IMR-90 (cell line): ENCODE measurements at regions not wholly inside any gene's neighbourhood (a gene's known extent, or its start where the extent isn't known, plus 50 kb on each side); places are given as distances from the start of the nearest gene placed in this dataset.

Experiments
- ATAC-seq: fragments of 200-7000 bp; cut with Tn5 transposase; 2 replicates; pipeline ENCODE4 v1.9.1; 2020; ENCODE audit warnings: low read depth, mild to moderate bottlenecking, moderate library complexity
- BruUV-seq: library from RNA; stranded (reverse); fragments of 400-500 nt; replicated peaks from 2 replicates; lab custom pipeline; 2021; lab: Mats Ljungman, UMichigan
- CTCF ChIA-PET: fragments of 300-600 bp; formaldehyde crosslinking; extraction: SDS; loops from one replicate; lab custom pipeline; 2021; ENCODE audit warnings: antibody characterized with exemption; lab: Yijun Ruan, JAX
- POLR2A ChIA-PET: fragments of 300-600 bp; sonication (Branson Sonifier 250); formaldehyde crosslinking; loops from one replicate; lab custom pipeline; 2022; ENCODE audit warnings: antibody characterized with exemption; ENCODE audit not compliant: unreplicated experiment; lab: Charles Lee
- DNase-seq: peaks from one replicate; pipeline ENCODE4 v3.0.0; 2013
- H2AFZ ChIP-seq: replicated peaks from 2 replicates; pipeline ENCODE3; 2013; ENCODE audit warnings: low read length, mild to moderate bottlenecking; ENCODE audit not compliant: poor library complexity
- H2AK5ac ChIP-seq: 2 replicates; pipeline ENCODE4 v1.6.1; 2013; ENCODE audit warnings: low read depth, low read length, inconsistent platforms
- H2AK9ac ChIP-seq: replicated peaks from 2 replicates; pipeline ENCODE3; 2013; ENCODE audit warnings: mild to moderate bottlenecking, low read depth, low read length, moderate library complexity; ENCODE audit not compliant: poor library complexity
- H2BK120ac ChIP-seq: 2 replicates; pipeline ENCODE4 v1.6.1; 2013; ENCODE audit warnings: low read depth, low read length, inconsistent platforms
- H2BK15ac ChIP-seq: 3 replicates; pipeline ENCODE4 v1.6.1; 2013; ENCODE audit warnings: low read depth, low read length, inconsistent platforms
- H2BK20ac ChIP-seq: 2 replicates; pipeline ENCODE4 v1.6.1; 2013; ENCODE audit warnings: low read depth, mild to moderate bottlenecking, inconsistent platforms, low read length, moderate library complexity
- H2BK5ac ChIP-seq: 2 replicates; pipeline ENCODE4 v1.6.1; 2013; ENCODE audit warnings: mild to moderate bottlenecking, low read depth, low read length, inconsistent platforms; ENCODE audit not compliant: poor library complexity, severe bottlenecking
- H3K14ac ChIP-seq: replicated peaks from 2 replicates; pipeline ENCODE4 v1.6.1; 2013; ENCODE audit warnings: low read depth, low read length, inconsistent platforms
- H3K18ac ChIP-seq: 2 replicates; pipeline ENCODE4 v1.6.1; 2013; ENCODE audit warnings: low read depth, low read length, control low read depth
- H3K23ac ChIP-seq: 2 replicates; pipeline ENCODE4 v1.6.1; 2013; ENCODE audit warnings: low read depth, low read length, inconsistent platforms
- H3K27ac ChIP-seq: 2 replicates; pipeline ENCODE4 v1.5.1; 2013; ENCODE audit warnings: mild to moderate bottlenecking, control low read depth, low read length; ENCODE audit not compliant: insufficient read depth
- H3K27me3 ChIP-seq: 2 replicates; pipeline ENCODE4 v1.6.1; 2013; ENCODE audit warnings: low read length; ENCODE audit not compliant: control insufficient read depth, insufficient read depth
- H3K36me3 ChIP-seq: 2 replicates; pipeline ENCODE4 v1.6.1; 2013; ENCODE audit warnings: low read length, mixed read lengths; ENCODE audit not compliant: control insufficient read depth, insufficient read depth
- H3K4ac ChIP-seq: 2 replicates; pipeline ENCODE4 v1.6.1; 2013; ENCODE audit warnings: low read depth, low read length, inconsistent platforms
- H3K4me1 ChIP-seq: 2 replicates; pipeline ENCODE4 v1.6.1; 2013; ENCODE audit warnings: low read length, mixed read lengths; ENCODE audit not compliant: control insufficient read depth, insufficient read depth
- H3K4me2 ChIP-seq: 2 replicates; pipeline ENCODE4 v1.6.1; 2013; ENCODE audit warnings: low read depth, mild to moderate bottlenecking, control low read depth, low read length, moderate library complexity
- H3K4me3 ChIP-seq: 2 replicates; pipeline ENCODE4 v1.5.1; 2013; ENCODE audit warnings: low read depth, mild to moderate bottlenecking, control low read depth, low read length, moderate library complexity; ENCODE audit not compliant: insufficient read depth
- H3K56ac ChIP-seq: 2 replicates; pipeline ENCODE4 v1.6.1; 2013; ENCODE audit warnings: low read length, inconsistent platforms; ENCODE audit not compliant: insufficient read depth; ENCODE audit errors: extremely low read depth
- H3K79me1 ChIP-seq, 2 experiments: 2 replicates each; pipeline ENCODE4 v1.6.1; 2013; ENCODE audit warnings: low read length in 2 of 2, inconsistent platforms in 1 of 2, low read depth in 1 of 2
- H3K9ac ChIP-seq: 2 replicates; pipeline ENCODE4 v1.6.1; 2013; ENCODE audit warnings: low read depth, low read length, control low read depth
- H3K9me1 ChIP-seq: 2 replicates; pipeline ENCODE4 v1.6.1; 2013; ENCODE audit warnings: low read length, inconsistent platforms; ENCODE audit not compliant: insufficient read depth
- H3K9me3 ChIP-seq: 2 replicates; pipeline ENCODE4 v1.6.1; 2013; ENCODE audit warnings: low read length; ENCODE audit not compliant: control insufficient read depth, insufficient read depth
- H4K20me1 ChIP-seq: 2 replicates; pipeline ENCODE4 v1.6.1; 2013; ENCODE audit warnings: low read length, inconsistent platforms; ENCODE audit not compliant: insufficient read depth
- H4K5ac ChIP-seq: 2 replicates; pipeline ENCODE4 v1.6.1; 2013; ENCODE audit warnings: mild to moderate bottlenecking, low read depth, low read length, control low read depth
- H4K8ac ChIP-seq, 2 experiments: 2 replicates each; pipeline ENCODE4 v1.6.1; 2013; ENCODE audit warnings: low read depth in 2 of 2, low read length in 2 of 2, control low read depth in 1 of 2, inconsistent platforms in 1 of 2
- H4K91ac ChIP-seq: 2 replicates; pipeline ENCODE4 v1.6.1; 2013; ENCODE audit warnings: low read depth, low read length, inconsistent platforms; ENCODE audit not compliant: insufficient read depth
- BHLHE40 ChIP-seq: fragments of 150-350 bp; IDR thresholded peaks from 2 replicates; pipeline ENCODE4 v1.6.1; 2016; ENCODE audit warnings: mild to moderate bottlenecking, low read depth, low read length
- CEBPB ChIP-seq: IDR thresholded peaks from 2 replicates; pipeline ENCODE4 v1.6.1; 2012; ENCODE audit warnings: low read depth, low read length, improper control_type of control experiment
- FOS ChIP-seq: fragments of 150-350 bp; IDR thresholded peaks from 2 replicates; pipeline ENCODE4 v1.6.1; 2016; ENCODE audit warnings: low read depth, low read length
- MAFK ChIP-seq: IDR thresholded peaks from 2 replicates; pipeline ENCODE4 v1.6.1; 2012; ENCODE audit warnings: low read depth, low read length, improper control_type of control experiment
- MAZ ChIP-seq: IDR thresholded peaks from 2 replicates; pipeline ENCODE4 v1.6.1; 2012; ENCODE audit warnings: low read depth, mild to moderate bottlenecking, low read length, improper control_type of control experiment, moderate library complexity, borderline replicate concordance
- MXI1 ChIP-seq: IDR thresholded peaks from 2 replicates; pipeline ENCODE4 v1.6.1; 2012; ENCODE audit warnings: low read depth, mild to moderate bottlenecking, low read length, moderate library complexity, borderline replicate concordance
- NFE2L2 ChIP-seq: fragments of 150-350 bp; IDR thresholded peaks from 2 replicates; pipeline ENCODE4 v1.6.1; 2016; ENCODE audit warnings: low read depth, mild to moderate bottlenecking, low read length
- POLR2A ChIP-seq: IDR thresholded peaks from 2 replicates; pipeline ENCODE4 v1.6.1; 2012; ENCODE audit warnings: mild to moderate bottlenecking, low read depth, low read length
- RAD21 ChIP-seq: IDR thresholded peaks from 2 replicates; pipeline ENCODE4 v1.6.1; 2012; ENCODE audit warnings: low read length, improper control_type of control experiment
- RCOR1 ChIP-seq: IDR thresholded peaks from 2 replicates; pipeline ENCODE4 v1.6.1; 2012; ENCODE audit warnings: mild to moderate bottlenecking, low read length, improper control_type of control experiment; ENCODE audit not compliant: insufficient replicate concordance
- RFX5 ChIP-seq: IDR thresholded peaks from 2 replicates; pipeline ENCODE4 v1.8.0; 2012; ENCODE audit warnings: low read depth, mild to moderate bottlenecking, low read length, moderate library complexity
- SMC3 ChIP-seq: fragments of 150-350 bp; IDR thresholded peaks from 2 replicates; pipeline ENCODE4 v1.6.1; 2016; ENCODE audit warnings: low read depth, mild to moderate bottlenecking, antibody characterized with exemption, low read length, moderate library complexity
- WGBS, 2 experiments: methylation state at CpG; one replicate each; pipeline versions ENCODE4 v1.1.5 to v1.1.7; 2013; ENCODE audit warnings: missing lambda C conversion rate in 2 of 2; ENCODE audit not compliant: insufficient read length in 1 of 2; ENCODE audit errors: extremely low coverage in 2 of 2; 5-methylcytosine and 5-hydroxymethylcytosine counted together
- dilution Hi-C: fragments of 300-500 bp; cut with HindIII; formaldehyde crosslinking; loops from one replicate; pipeline ENCODE4 v1.14.3; 2018; ENCODE audit warnings: low sequenced_read_pairs; ENCODE audit not compliant: unreplicated experiment
- in situ Hi-C: fragments of 300-500 bp; cut with MboI; formaldehyde crosslinking; loops from 3 replicates; pipeline ENCODE4 v1.14.3; 2019; ENCODE audit warnings: low sequenced_read_pairs, inconsistent platforms, mixed read lengths
- intact Hi-C: fragments of 100-400 bp; cut with micrococcal nuclease; formaldehyde crosslinking; loops from 2 replicates; pipeline ENCODE4 v1.10.0; 2022
- TF ChIP-seq, protein P1 (sequence below): fragments of 150-350 bp; IDR thresholded peaks from 2 replicates; pipeline ENCODE4 v1.6.1; 2017; ENCODE audit warnings: mild to moderate bottlenecking, antibody characterized with exemption, low read length, low read depth
- TF ChIP-seq, protein P2 (sequence below): conservative IDR thresholded peaks from 2 replicates; pipeline ENCODE4 v1.5.1; 2012; ENCODE audit warnings: mild to moderate bottlenecking, low read depth, low read length, improper control_type of control experiment
- TF ChIP-seq, protein P3 (sequence below): fragments of 150-350 bp; IDR thresholded peaks from 2 replicates; pipeline ENCODE4 v1.6.1; 2016; ENCODE audit warnings: low read depth, mild to moderate bottlenecking, low read length, moderate library complexity, borderline replicate concordance

DNA sequence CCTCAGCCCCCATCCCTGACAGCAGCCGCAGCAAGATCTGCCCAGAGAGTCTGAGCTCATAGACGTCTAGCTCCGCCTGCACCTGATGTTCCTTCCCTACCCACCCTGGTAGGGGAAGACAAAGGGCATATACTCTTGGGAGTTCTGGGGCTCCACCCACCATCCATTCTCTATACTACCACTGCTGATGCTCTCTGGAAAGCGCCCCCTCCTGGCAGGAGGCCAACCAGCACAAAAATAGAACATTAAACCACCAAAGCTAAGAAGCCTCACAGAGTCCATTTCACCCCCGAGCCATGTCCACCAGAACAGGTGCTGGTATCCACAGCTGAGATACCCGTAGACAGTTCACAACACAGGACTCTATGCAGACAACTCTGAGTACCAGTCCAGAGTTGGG, 662.6 kb upstream of the FAM98A start:
- ATAC-seq (no peak), DNase-seq (no peak)
- ChIA-PET CTCF (no interaction called here), POLR2A (no interaction called here)
- H2BK15ac ChIP-seq = no peak overlapping the region
- no peak overlapping the region for H2AK5ac ChIP-seq
- in situ Hi-C loops = no loop called here
- H3K9ac ChIP-seq = no peak overlapping the region
- no peak overlapping the region for H3K4me3 ChIP-seq
- WGBS, 2 experiments = no CpG with 5 or more reads among the region's 6 CpGs
- H3K79me1 ChIP-seq = no peaks in the 10 kb centered on the region
- no peak overlapping the region for H3K27ac ChIP-seq
- H3K4me1 ChIP-seq = no peaks in the 10 kb centered on the region
- H3K56ac ChIP-seq = no peak overlapping the region
- H4K5ac ChIP-seq = no peak overlapping the region
- H3K14ac ChIP-seq = no peak overlapping the region
- no peak overlapping the region for H3K18ac ChIP-seq
- H2BK120ac ChIP-seq = no peak overlapping the region
- H4K20me1 ChIP-seq = no peaks in the 10 kb centered on the region
- TF ChIP-seq NFE2L2 (no peak), BHLHE40 (no peak), RFX5 (no peak), MAFK (no peak), FOS (no peak), RCOR1 (no peak), RAD21 (no peak), MXI1 (no peak), SMC3 (no peak), CEBPB (no peak), MAZ (no peak), POLR2A (no peak)
- TF ChIP-seq, protein P1, sequence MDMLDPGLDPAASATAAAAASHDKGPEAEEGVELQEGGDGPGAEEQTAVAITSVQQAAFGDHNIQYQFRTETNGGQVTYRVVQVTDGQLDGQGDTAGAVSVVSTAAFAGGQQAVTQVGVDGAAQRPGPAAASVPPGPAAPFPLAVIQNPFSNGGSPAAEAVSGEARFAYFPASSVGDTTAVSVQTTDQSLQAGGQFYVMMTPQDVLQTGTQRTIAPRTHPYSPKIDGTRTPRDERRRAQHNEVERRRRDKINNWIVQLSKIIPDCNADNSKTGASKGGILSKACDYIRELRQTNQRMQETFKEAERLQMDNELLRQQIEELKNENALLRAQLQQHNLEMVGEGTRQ = no peak
- TF ChIP-seq, protein P2, sequence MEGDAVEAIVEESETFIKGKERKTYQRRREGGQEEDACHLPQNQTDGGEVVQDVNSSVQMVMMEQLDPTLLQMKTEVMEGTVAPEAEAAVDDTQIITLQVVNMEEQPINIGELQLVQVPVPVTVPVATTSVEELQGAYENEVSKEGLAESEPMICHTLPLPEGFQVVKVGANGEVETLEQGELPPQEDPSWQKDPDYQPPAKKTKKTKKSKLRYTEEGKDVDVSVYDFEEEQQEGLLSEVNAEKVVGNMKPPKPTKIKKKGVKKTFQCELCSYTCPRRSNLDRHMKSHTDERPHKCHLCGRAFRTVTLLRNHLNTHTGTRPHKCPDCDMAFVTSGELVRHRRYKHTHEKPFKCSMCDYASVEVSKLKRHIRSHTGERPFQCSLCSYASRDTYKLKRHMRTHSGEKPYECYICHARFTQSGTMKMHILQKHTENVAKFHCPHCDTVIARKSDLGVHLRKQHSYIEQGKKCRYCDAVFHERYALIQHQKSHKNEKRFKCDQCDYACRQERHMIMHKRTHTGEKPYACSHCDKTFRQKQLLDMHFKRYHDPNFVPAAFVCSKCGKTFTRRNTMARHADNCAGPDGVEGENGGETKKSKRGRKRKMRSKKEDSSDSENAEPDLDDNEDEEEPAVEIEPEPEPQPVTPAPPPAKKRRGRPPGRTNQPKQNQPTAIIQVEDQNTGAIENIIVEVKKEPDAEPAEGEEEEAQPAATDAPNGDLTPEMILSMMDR = no peak
- TF ChIP-seq, protein P3, sequence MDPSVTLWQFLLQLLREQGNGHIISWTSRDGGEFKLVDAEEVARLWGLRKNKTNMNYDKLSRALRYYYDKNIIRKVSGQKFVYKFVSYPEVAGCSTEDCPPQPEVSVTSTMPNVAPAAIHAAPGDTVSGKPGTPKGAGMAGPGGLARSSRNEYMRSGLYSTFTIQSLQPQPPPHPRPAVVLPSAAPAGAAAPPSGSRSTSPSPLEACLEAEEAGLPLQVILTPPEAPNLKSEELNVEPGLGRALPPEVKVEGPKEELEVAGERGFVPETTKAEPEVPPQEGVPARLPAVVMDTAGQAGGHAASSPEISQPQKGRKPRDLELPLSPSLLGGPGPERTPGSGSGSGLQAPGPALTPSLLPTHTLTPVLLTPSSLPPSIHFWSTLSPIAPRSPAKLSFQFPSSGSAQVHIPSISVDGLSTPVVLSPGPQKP = no peak
- dilution Hi-C loops = no loop called here
- no peaks in the 10 kb centered on the region for H3K27me3 ChIP-seq
- peaks cover 8% of the 10 kb centered on the region for H3K9me3 ChIP-seq
- intact Hi-C loops = no loop called here
- H3K9me1 ChIP-seq = no peaks in the 10 kb centered on the region
- H3K23ac ChIP-seq = no peak overlapping the region
- no peaks in the 10 kb centered on the region for H3K36me3 ChIP-seq
- H2AK9ac ChIP-seq = no peak overlapping the region
- no TSS peak for BruUV-seq
- no peak overlapping the region for H4K8ac ChIP-seq
- no peak overlapping the region for H2BK5ac ChIP-seq
- no peak overlapping the region for H3K4me2 ChIP-seq
- H4K91ac ChIP-seq = no peak overlapping the region
- no peak overlapping the region for H2BK20ac ChIP-seq
- no peak overlapping the region for H3K4ac ChIP-seq
- no peak overlapping the region for H2AFZ ChIP-seq
